ENCODE measurements at regions not wholly inside any gene's neighbourhood (a gene's known extent, or its start where the extent isn't known, plus 50 kb on each side); places are given as distances from the start of the nearest gene placed in this dataset.

GRCh38 chr2:121086450-121086849 is 198.6 kb downstream of the TFCP2L1 start:
- DNase-seq, result no peak

DNA sequence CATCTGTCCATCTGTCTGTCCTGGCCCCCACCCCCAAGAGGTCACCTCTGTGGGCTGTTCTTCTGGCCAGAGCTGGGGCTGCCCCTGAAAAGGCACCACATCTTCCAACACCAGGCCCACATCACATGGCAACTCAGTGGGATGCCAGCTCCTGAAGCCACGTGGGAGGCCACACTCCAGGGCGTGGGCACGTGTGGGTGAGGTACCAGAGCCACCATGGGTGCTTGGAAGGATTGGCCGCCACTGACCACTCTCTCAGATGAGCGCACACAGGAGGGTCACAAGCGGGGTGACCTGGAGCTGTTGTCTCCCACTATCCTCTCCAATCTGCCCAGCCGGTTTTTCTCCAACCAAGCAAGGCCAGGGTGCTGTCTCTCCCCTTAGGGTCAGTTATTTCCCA is 197.9 kb downstream of the TFCP2L1 start:
- no peak for DNase-seq

GRCh38 chr2:121088251-121089165 is 196.5 kb downstream of the TFCP2L1 start:
- no peak for DNase-seq

DNA sequence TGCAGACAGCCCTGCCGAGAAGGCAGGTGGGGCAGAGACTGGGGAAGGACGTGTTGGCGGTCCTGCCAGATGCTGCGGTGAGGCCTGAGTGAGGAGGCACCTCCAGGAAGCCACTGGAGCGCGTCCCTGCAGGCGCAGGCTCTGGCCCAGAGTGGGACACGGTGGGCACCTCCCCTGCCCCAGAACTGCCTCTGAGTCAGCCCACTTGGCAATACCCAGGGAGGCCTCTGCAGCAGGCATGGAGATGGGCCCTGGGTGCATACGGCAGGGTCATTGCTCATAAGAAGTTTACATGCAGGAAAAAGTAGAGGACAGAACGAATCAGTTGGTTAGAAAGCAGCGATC is 195.9 kb downstream of the TFCP2L1 start:
- DNase-seq, result no peak

GRCh38 chr2:121090088-121090715 is 194.8 kb downstream of the TFCP2L1 start:
- DNase-seq, result no peak

DNA sequence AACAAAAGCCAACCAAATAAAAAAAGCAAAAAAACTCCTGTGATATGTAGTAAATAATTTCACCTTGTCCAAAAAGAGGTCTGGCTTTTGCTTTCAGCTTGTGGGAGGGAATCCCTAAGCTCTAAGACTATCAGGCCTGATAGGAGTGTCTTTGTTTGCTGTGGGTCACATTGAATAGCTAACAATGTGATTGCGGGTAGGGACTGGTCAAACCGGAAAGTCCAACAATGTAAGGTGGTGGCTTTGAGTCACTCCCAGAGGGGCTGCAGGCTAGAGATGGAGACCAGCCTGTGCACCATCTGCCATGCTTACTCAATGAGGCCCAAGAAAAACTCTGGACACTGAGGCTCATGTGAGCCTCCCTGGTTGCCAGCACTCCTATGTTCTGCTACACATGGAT is 192.9 kb downstream of the TFCP2L1 start:
- DNase-seq, result no peak

DNA sequence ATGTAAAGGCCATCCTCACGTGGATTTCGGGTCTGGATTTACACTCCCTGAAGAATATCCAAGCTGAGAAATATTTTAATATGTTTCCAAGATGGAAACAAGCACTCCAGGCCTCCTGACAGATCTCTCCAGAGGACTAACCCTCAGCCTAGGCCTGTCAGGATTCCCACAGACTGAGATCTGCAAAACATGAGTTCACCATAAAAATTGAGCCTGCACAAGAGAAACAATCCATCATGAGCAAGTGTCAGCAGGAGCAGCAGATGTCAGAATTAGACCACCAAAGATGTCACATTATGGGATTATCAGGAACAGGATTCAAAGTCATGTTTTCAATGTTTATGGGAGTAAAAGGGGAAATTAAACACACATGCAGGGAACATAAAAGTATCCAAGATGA is 191.3 kb downstream of the TFCP2L1 start:
- DNase-seq, result no peak

DNA sequence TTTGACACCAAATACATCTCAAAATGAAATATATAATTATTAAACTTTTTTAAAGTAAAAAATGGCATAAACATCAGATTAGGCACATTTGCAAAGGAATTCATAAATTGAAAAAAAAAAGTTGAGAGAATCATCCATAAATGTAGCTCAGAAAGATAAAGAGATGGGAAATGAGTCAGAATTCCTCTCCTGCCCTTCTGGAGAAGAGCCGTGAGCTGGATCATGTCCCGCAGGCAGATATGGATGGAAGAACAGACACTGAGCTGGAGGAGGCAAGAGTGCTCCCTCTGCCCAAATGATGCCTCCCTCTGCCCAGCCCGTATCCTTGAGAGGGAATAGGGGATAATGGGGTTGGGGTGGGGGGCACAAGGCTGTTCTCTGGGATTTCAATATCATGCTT is 190.9 kb downstream of the TFCP2L1 start:
- no peak for DNase-seq

GRCh38 chr2:121094845-121095244 is 190.2 kb downstream of the TFCP2L1 start:
- DNase-seq, result no peak

- no peak for DNase-seq
Measured at GRCh38 chr2:121095257-121096080, 189.5 kb downstream of the TFCP2L1 start.

DNA sequence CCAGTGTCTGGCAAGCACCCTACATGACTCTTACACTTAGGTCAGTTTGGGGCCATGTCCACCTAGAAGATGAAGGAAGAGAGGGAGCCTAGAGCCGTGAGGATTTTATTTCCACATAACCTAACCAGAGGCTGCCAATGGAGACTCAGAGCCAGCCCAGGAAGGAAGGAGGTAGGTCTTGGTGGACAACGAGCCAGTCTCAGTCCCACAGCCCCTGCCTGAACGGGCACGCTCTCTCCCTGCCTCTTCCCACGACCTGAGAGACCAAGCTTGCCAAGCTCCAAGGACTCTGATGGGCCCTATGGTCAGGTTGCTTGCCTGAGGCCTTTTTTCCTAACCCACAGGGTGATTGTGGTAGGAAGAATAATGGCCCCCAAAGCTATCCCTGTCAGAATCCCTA is 188.4 kb downstream of the TFCP2L1 start:
- no peak for DNase-seq

DNA sequence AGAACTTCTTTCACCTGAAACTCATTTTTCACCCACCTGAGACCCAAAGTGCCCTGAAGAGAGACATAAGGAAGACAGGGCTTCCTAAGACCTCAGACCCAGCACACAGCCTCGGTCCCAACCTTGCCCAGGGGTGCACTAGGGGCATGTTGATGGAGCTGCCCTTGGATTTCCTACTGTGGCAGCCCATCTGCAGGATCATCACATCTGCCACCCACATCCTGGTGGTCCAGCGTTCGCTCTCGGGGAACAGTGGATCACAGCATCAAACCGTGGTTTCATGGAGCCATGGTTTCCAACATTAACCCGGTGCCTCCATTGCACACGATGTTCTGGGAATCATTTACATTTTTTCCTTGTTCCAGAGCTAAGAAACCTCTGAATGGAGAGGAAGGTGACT is 186.4 kb downstream of the TFCP2L1 start:
- no peak for DNase-seq

GRCh38 chr2:121099329-121100290 is 185.4 kb downstream of the TFCP2L1 start:
- DNase-seq, result no peak

DNA sequence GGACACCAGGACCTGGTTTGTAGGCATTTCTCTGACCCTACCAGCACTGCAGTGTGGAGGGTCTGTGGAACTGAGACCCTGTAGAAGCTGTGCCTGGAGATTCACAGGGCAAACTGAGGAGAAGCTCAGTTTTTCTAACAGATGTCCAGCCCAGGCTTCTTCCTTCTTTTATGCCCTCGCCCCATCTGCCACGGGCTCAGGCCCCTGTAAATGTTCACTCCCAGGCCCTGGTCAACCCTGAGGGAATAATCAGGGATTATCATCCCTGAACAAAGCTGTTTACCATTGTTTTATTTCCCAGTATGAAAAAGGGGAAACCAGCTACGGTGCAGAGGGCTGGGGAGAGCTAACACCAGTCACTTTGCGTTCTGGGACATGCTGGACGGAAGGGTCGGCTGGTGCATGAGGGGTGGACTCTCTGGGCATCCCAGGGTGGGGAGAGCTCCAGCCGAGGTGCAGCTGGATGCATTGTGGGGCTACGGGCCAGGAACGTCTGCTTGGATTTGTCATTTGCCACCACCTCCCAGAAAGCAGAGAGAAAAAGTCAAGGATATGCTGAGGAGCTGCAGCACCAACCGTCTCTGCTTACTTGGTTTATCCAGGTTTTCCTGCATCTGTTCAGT is 183.8 kb downstream of the TFCP2L1 start:
- DNase-seq, result no peak

DNA sequence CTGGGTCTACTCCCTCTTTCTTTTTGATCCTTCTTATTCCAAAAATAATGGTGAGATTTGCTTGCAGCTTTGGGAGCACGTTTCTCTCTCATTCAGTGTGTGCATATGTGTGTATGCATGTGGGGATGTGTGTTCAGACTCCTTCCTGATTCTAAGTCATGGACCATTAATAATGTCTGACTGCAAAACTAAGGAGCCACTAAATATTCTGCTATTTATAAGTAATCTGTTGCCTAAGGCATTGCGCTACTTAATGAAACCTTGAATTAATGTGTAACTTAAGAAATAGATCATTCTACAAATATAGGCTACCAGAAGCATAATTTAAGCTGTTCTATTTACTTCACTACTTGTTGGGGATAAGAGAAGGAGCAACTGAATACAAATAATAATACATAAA is 182.1 kb downstream of the TFCP2L1 start:
- DNase-seq, result no peak

GRCh38 chr2:121103960-121104359 is 181.0 kb downstream of the TFCP2L1 start:
- DNase-seq, result no peak

DNA sequence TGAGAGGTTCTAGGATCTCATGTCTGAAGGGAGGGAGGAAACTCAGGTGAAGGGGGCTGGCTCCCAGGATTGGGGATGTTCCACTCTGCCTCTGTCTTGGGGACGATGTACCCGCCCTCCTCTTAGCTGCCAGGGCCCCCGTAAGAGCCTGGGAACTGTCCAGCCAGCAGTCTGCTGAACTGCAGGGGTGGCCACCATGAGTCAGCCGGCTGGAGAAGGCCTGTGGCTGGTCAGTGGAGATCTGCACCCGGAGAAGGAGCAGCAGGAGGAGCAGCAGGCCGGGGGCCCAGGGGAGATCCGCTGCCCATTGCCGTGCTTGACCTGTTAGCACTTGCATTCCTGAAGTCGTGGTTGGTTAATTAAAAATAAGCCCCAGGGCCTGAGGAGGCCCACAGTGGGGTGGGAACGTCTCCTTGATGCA is 180.3 kb downstream of the TFCP2L1 start:
- DNase-seq, result no peak

DNA sequence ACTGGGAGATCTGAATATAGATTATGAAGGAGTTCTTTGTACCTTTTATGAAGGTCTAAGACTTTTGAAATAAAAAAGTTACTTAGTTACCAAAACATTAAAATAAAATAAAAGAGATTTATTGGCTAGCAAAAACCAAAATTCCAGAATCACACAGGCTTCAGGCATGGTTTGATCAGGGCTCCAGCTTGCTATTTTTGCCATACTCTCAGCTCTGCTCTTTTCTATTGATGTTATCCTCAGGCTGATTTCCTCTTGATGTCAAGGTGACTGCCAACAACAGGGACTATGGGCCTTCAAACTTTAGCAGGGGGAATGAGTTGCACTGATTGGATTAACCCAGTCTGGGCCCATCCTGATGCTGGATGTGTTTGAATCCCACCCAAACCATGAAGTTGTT is 174.1 kb downstream of the TFCP2L1 start:
- DNase-seq, result no peak

DNA sequence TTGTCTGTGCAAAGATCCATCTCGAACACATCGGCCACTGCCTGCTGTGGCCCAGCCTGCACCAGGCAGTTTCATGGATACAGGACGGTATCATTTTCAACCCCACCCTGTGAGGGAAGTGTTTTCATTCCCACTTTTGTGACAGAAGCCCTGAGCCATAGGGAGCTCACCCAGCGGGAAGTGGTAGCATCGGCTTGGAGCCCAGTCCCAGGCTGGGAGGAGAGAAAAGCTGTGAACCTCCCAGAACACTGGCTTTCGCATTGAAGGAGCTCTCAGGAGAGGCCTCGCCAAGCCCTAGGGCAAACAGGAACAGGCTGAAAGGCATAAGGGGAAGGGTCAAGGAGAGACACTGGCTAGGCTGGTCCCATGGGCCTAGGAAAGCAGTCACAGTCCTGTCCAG is 166.1 kb downstream of the TFCP2L1 start:
- no peak for DNase-seq

GRCh38 chr2:121120411-121120810 is 164.6 kb downstream of the TFCP2L1 start:
- no peak for DNase-seq

DNA sequence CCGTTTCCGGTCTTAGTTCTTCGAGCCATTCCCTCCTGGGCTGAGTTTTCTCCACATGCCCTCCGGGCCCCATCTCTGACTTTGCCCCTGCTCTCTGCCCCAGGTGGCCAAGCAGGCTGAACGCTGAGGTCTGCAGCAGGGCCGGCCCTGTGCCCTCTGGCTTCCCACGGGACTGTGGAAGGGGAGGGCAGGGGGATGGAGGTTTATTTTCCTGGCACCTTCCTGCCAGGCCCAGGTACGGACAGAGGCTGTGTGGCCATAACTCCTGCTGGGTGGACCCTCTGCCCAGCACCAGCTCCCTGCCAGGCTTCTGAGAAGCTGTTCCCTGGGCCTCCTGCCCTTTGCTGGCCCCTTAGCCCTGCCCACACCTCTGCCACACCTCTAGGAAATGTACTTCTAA is 164.0 kb downstream of the TFCP2L1 start:
- DNase-seq, result no peak

- no peak for DNase-seq
Measured at GRCh38 chr2:121121661-121122060, 163.3 kb downstream of the TFCP2L1 start.

All from CD4-positive, alpha-beta T cell treated with Interleukin-15 for 1 hour (primary cell).